Suprapubic skin (tissue), 4 donors: ENCODE measurements at regions not wholly inside any gene's neighbourhood (a gene's known extent, or its start where the extent isn't known, plus 50 kb on each side); places are given as distances from the start of the nearest gene placed in this dataset.

Experiments used
- DNase-seq, 2 donors: peaks; one replicate each; pipeline ENCODE4 v3.0.0-alpha.2; 2019; ENCODE audit warnings: low spot score in 2 of 2
- H3K27ac ChIP-seq: fragments of 200-600 bp; sonication (generic); one replicate; pipeline ENCODE4 v1.5.1; 2019
- H3K27me3 ChIP-seq: fragments of 200-600 bp; sonication (generic); one replicate; pipeline ENCODE4 v1.5.1; 2019
- H3K36me3 ChIP-seq: fragments of 200-600 bp; sonication (generic); one replicate; pipeline ENCODE4 v1.5.1; 2019
- H3K4me1 ChIP-seq: fragments of 200-600 bp; sonication (generic); one replicate; pipeline ENCODE4 v1.5.1; 2019
- H3K4me3 ChIP-seq: fragments of 200-600 bp; sonication (generic); one replicate; pipeline ENCODE4 v1.5.1; 2019; ENCODE audit warnings: mild to moderate bottlenecking
- H3K9me3 ChIP-seq: fragments of 200-600 bp; sonication (generic); one replicate; pipeline ENCODE4 v1.5.1; 2019
- EP300 ChIP-seq: sonication (generic); formaldehyde crosslinking; IDR thresholded peaks from one replicate; pipeline ENCODE4 v1.6.1; 2017; ENCODE audit warnings: antibody characterized with exemption
- POLR2A ChIP-seq, 2 donors: fragments of 450-650 bp; IDR thresholded peaks; one replicate each; pipeline ENCODE4 v1.6.1; 2017; ENCODE audit warnings: antibody characterized with exemption in 2 of 2, mild to moderate bottlenecking in 2 of 2, moderate library complexity in 2 of 2
- POLR2AphosphoS5 ChIP-seq, 3 donors: sonication (generic); formaldehyde crosslinking; IDR thresholded peaks; one replicate each; pipeline ENCODE4 v1.6.1; 2017; ENCODE audit warnings: antibody characterized with exemption in 3 of 3
- WGBS: methylation state at CpG from one replicate; pipeline ENCODE4 v1.1.5; 2018; 5-methylcytosine and 5-hydroxymethylcytosine counted together
- TF ChIP-seq, protein P1 (sequence below), 2 donors: fragments of 200-600 bp in 1 of 2; fragments of 450-650 bp in 1 of 2; sonication (generic) in 1 of 2; IDR thresholded peaks; one replicate each; pipeline ENCODE4 v1.5.1; 2016 to 2019; ENCODE audit warnings: antibody characterized with exemption in 2 of 2, mild to moderate bottlenecking in 1 of 2, moderate library complexity in 1 of 2

DNA sequence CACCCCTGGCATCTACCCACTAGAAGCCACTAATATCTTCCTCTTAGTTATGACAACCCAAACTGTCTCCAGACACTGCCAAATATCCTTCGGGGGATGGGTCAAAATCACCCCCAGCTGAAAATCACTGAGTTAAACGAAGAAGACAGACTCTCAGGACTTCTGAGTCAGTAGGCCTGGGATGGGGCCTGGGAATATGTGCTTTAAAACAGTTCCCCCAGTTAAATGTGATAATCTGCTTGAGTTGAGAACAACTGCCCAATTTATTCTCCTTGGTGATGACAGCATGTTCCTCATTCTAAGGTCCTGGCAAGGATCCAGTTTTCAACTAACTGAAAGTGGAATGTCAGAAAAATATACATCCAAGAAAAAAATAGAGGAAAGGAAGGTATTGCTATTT lies 52.4 kb downstream of the CBLL2 start:
- no peak overlapping the region for H3K4me3 ChIP-seq
- H3K4me1 ChIP-seq, result no peaks in the 10 kb centered on the region
- H3K36me3 ChIP-seq, result no peaks in the 10 kb centered on the region
- H3K9me3 ChIP-seq, result no peaks in the 10 kb centered on the region
- no peaks in the 10 kb centered on the region for H3K27me3 ChIP-seq
- no peak overlapping the region for H3K27ac ChIP-seq
- TF ChIP-seq EP300, result no peak
- TF ChIP-seq POLR2A (IDR thresholded peaks at IDR 0.05), result no peak
- TF ChIP-seq, protein P1, sequence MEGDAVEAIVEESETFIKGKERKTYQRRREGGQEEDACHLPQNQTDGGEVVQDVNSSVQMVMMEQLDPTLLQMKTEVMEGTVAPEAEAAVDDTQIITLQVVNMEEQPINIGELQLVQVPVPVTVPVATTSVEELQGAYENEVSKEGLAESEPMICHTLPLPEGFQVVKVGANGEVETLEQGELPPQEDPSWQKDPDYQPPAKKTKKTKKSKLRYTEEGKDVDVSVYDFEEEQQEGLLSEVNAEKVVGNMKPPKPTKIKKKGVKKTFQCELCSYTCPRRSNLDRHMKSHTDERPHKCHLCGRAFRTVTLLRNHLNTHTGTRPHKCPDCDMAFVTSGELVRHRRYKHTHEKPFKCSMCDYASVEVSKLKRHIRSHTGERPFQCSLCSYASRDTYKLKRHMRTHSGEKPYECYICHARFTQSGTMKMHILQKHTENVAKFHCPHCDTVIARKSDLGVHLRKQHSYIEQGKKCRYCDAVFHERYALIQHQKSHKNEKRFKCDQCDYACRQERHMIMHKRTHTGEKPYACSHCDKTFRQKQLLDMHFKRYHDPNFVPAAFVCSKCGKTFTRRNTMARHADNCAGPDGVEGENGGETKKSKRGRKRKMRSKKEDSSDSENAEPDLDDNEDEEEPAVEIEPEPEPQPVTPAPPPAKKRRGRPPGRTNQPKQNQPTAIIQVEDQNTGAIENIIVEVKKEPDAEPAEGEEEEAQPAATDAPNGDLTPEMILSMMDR (IDR thresholded peaks at IDR 0.05), result no peak
- no peak for TF ChIP-seq POLR2AphosphoS5 (IDR thresholded peaks at IDR 0.05)
- DNase-seq, result no peak
- 54% methylated on average over 2 of the region's 2 CpGs for WGBS

DNA sequence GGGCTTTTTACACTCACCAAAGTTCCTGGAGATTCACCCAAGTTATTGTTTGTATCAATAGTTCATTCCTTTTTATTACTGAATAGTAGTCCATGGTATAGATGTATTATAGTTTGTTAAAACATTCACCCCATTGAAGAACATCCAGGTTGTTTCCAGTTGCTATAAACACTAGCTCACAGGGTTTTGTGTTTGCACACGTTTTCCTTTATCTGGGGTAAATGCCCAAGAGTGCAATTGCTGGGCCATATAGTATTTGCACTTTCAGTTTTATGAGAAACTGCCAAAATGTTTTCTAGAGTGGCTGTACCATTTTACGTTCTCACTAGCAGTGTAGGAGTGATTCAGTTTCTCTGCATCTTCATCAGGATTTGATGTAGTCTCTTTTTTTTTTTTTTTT lies 57.1 kb downstream of the CBLL2 start:
- no peak for DNase-seq
- WGBS, result 48% methylated on average over 2 of the region's 2 CpGs
- Histone ChIP-seq H3K36me3 (no peaks in the 10 kb centered on the region), H3K4me1 (no peaks in the 10 kb centered on the region), H3K27ac (no peak overlapping the region), H3K27me3 (no peaks in the 10 kb centered on the region), H3K4me3 (no peak overlapping the region), H3K9me3 (no peaks in the 10 kb centered on the region)
- TF ChIP-seq POLR2AphosphoS5 (IDR thresholded peaks at IDR 0.05), result no peak
- TF ChIP-seq, protein P1 (IDR thresholded peaks at IDR 0.05), result no peak
- TF ChIP-seq POLR2A (IDR thresholded peaks at IDR 0.05), result no peak
- no peak for TF ChIP-seq EP300

DNA sequence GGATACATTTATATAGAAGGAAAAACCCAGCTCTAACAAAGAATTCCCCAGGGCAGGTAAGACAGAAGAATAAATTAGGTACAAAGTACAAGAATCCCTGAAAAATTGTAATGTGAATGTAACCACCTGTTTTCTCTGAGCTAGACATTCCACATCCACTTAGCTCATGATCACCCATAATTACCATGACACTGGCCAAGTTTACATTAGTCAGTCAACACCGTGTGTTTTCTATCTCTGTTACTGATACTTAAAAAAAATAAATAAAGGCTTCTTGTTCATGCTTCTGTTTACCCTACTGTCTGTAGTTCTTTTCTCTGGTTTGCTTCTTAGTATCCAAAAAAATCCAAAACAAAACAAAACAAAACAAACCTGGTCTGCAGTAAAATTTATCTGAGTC lies 66.0 kb downstream of the CBLL2 start:
- 54% methylated on average over 1 of the region's 1 CpG for WGBS
- no peak overlapping the region for H3K4me3 ChIP-seq
- H3K9me3 ChIP-seq, result no peaks in the 10 kb centered on the region
- DNase-seq, result no peak
- H3K36me3 ChIP-seq, result no peaks in the 10 kb centered on the region
- no peaks in the 10 kb centered on the region for H3K27me3 ChIP-seq
- H3K27ac ChIP-seq, result no peak overlapping the region
- H3K4me1 ChIP-seq, result no peaks in the 10 kb centered on the region
- TF ChIP-seq POLR2A (IDR thresholded peaks at IDR 0.05) (no peak), EP300 (no peak), POLR2AphosphoS5 (IDR thresholded peaks at IDR 0.05) (no peak)
- TF ChIP-seq, protein P1 (IDR thresholded peaks at IDR 0.05), result no peak

GRCh38 chrX:22339459-22339858 lies 66.7 kb downstream of the CBLL2 start:
- Histone ChIP-seq H3K27me3 (no peaks in the 10 kb centered on the region), H3K4me1 (no peaks in the 10 kb centered on the region), H3K27ac (no peak overlapping the region), H3K4me3 (no peak overlapping the region), H3K36me3 (no peaks in the 10 kb centered on the region), H3K9me3 (no peaks in the 10 kb centered on the region)
- WGBS, result 22% methylated on average over 1 of the region's 1 CpG
- DNase-seq, result no peak
- no peak for TF ChIP-seq EP300
- no peak for TF ChIP-seq POLR2A (IDR thresholded peaks at IDR 0.05)
- TF ChIP-seq, protein P1 (IDR thresholded peaks at IDR 0.05), result no peak
- no peak for TF ChIP-seq POLR2AphosphoS5 (IDR thresholded peaks at IDR 0.05)

DNA sequence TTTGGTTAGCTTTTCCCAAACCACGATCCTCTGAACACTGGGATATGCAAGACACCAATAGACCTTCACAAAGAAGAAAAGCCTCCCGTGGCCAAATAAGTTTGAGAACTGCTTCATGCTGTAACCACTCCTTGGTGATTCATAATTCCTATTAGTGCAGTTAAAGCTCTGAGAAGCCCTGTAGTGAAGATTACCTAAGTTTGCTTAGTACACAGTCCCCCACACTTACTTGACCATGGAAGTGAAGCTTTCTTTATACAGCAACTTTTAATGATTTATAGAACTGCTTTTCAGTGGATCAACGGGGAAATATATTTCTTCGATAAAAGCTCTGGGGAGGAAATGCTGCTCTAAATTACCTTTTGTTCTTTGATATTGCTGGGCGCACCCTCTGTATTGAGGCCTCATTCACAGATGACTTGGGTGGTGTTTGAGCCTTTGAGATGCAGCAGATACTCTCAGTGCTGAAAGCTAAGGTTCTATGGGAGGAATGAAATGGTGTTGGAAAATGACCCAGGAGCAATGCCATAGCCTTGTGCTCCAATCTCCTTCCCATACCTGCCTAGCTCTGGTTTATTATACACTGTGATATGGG lies 67.4 kb downstream of the CBLL2 start:
- Histone ChIP-seq H3K4me3 (no peak overlapping the region), H3K36me3 (no peaks in the 10 kb centered on the region), H3K9me3 (no peaks in the 10 kb centered on the region), H3K4me1 (no peaks in the 10 kb centered on the region), H3K27me3 (no peaks in the 10 kb centered on the region), H3K27ac (no peak overlapping the region)
- 87% methylated on average over 5 of the region's 5 CpGs for WGBS
- no peak for TF ChIP-seq POLR2A (IDR thresholded peaks at IDR 0.05)
- no peak for TF ChIP-seq EP300
- TF ChIP-seq POLR2AphosphoS5 (IDR thresholded peaks at IDR 0.05), result no peak
- TF ChIP-seq, protein P1 (IDR thresholded peaks at IDR 0.05), result no peak
- DNase-seq, result no peak
